HepG2 (cell line): ENCODE measurements at regions not wholly inside any gene's neighbourhood (a gene's known extent, or its start where the extent isn't known, plus 50 kb on each side); places are given as distances from the start of the nearest gene placed in this dataset.

ENCODE experiments used
- CREB1 ChIP-seq, 2 experiments: fragments of 450-650 bp in 1 of 2; IDR thresholded peaks; 2 replicates each; pipeline ENCODE4 v1.6.1; 2016 to 2017; ENCODE audit warnings: control low read depth in 1 of 2, mild to moderate bottlenecking in 1 of 2, missing compliant biosample characterization in 1 of 2, missing genetic modification characterization in 1 of 2
- HMG20A ChIP-seq: IDR thresholded peaks from 2 replicates; pipeline ENCODE4 v1.6.1; 2016; ENCODE audit warnings: borderline replicate concordance
- HOXA5 ChIP-seq: sonication (generic); formaldehyde crosslinking; IDR thresholded peaks from 2 replicates; pipeline ENCODE4 v1.4.0; 2020; ENCODE audit warnings: missing genetic modification reagents
- IKZF1 ChIP-seq: fragments of 450-650 bp; IDR thresholded peaks from 2 replicates; pipeline ENCODE4 v1.7.1; 2016
- MAFK ChIP-seq, 2 experiments: IDR thresholded peaks in 1 of 2; conservative IDR thresholded peaks in 1 of 2; 2 replicates each; pipeline ENCODE4 v1.6.1; 2011; ENCODE audit warnings: improper control_type of control experiment in 2 of 2, low read length in 2 of 2
- MXD1 ChIP-seq: sonication (generic); formaldehyde crosslinking; IDR thresholded peaks from 2 replicates; pipeline ENCODE4 v1.4.0; 2020; ENCODE audit warnings: mild to moderate bottlenecking, missing genetic modification reagents
- RFXANK ChIP-seq: IDR thresholded peaks from 2 replicates; pipeline ENCODE4 v1.6.1; 2016
- RNF219 ChIP-seq: sonication (generic); formaldehyde crosslinking; IDR thresholded peaks from 2 replicates; pipeline ENCODE4 v1.5.0; 2020; ENCODE audit warnings: mild to moderate bottlenecking, missing genetic modification reagents
- TBX3 ChIP-seq: fragments of 450-650 bp; IDR thresholded peaks from 2 replicates; pipeline ENCODE4 v1.6.1; 2017; ENCODE audit warnings: antibody characterized with exemption, mild to moderate bottlenecking, inconsistent platforms, borderline replicate concordance
- TOE1 ChIP-seq: sonication (generic); formaldehyde crosslinking; IDR thresholded peaks from 2 replicates; pipeline ENCODE4 v1.4.0; 2020; ENCODE audit warnings: mild to moderate bottlenecking, missing genetic modification reagents
- ZBTB42 ChIP-seq: sonication (generic); formaldehyde crosslinking; IDR thresholded peaks from 2 replicates; pipeline ENCODE4 v1.5.0; 2020; ENCODE audit warnings: mild to moderate bottlenecking, missing genetic modification reagents
- ZNF276 ChIP-seq: sonication (generic); formaldehyde crosslinking; IDR thresholded peaks from 2 replicates; pipeline ENCODE4 v1.4.0; 2020; ENCODE audit warnings: mild to moderate bottlenecking, low read depth, missing genetic modification reagents
- ZNF282 ChIP-seq: fragments of 450-650 bp; IDR thresholded peaks from 2 replicates; pipeline ENCODE4 v1.6.1; 2018; ENCODE audit not compliant: partially characterized antibody
- ZNF326 ChIP-seq: sonication (generic); formaldehyde crosslinking; IDR thresholded peaks from 2 replicates; pipeline ENCODE4 v1.4.0; 2020; ENCODE audit warnings: missing genetic modification reagents, borderline replicate concordance
- ZNF558 ChIP-seq: sonication (generic); formaldehyde crosslinking; IDR thresholded peaks from 2 replicates; pipeline ENCODE4 v1.9.0; 2022; ENCODE audit warnings: mild to moderate bottlenecking, missing genetic modification reagents, borderline replicate concordance
- ZNF629 ChIP-seq: sonication (generic); formaldehyde crosslinking; conservative IDR thresholded peaks from 2 replicates; pipeline ENCODE4 v1.5.0; 2020; ENCODE audit warnings: missing genetic modification reagents
- ZNF691 ChIP-seq: sonication (generic); formaldehyde crosslinking; IDR thresholded peaks from 2 replicates; pipeline ENCODE4 v1.4.0; 2020; ENCODE audit warnings: missing genetic modification reagents, low read depth, mild to moderate bottlenecking, borderline replicate concordance
- ZNF75D ChIP-seq: sonication (generic); formaldehyde crosslinking; IDR thresholded peaks from 2 replicates; pipeline ENCODE4 v1.8.1; 2023; ENCODE audit warnings: missing genetic modification reagents, mild to moderate bottlenecking, borderline replicate concordance

- TF ChIP-seq ZNF75D (CRISPR knock-in tag) (no peak; the same call in 1 of the 2 replicates), TOE1 (CRISPR knock-in tag) (peak; percentile 22), ZNF282 (no peak), ZNF276 (CRISPR knock-in tag) (no peak), CREB1 (IDR thresholded peaks at IDR 0.05) (peak; percentile 81), CREB1 (CRISPR knock-in tag; IDR thresholded peaks at IDR 0.05) (peak; percentile 84), ZNF558 (no peak), TBX3 (no peak), ZNF326 (CRISPR knock-in tag) (no peak), ZNF691 (CRISPR knock-in tag) (peak; percentile 81; the same call in 1 of the 2 replicates), RNF219 (CRISPR knock-in tag) (no peak), HMG20A (CRISPR knock-in tag) (0 out of 2 replicates have a peak, but pooled peaks have one; percentile 20), HOXA5 (CRISPR knock-in tag) (peak; percentile 90; the same call in 1 of the 2 replicates), MAFK (conservative IDR thresholded peaks at IDR 0.05 in 1 of 2, IDR thresholded peaks at IDR 0.05 in 1 of 2; ENCODE audit: low read length in 2 of 2) (peak in 1 of 2 experiments; percentile 37; a peak in 3 of 4 replicates), IKZF1 (no peak), MXD1 (CRISPR knock-in tag) (0 out of 2 replicates have a peak, but pooled peaks have one; percentile 44), RFXANK (peak; percentile 92), ZNF629 (CRISPR knock-in tag) (no peak; the same call in 1 of the 2 replicates), ZBTB42 (no peak)
Observed at GRCh38 chr2:41840702-41841551, 206.9 kb upstream of the PKDCC start (continued).
